ENCODE measurements at regions not wholly inside any gene's neighbourhood (a gene's known extent, or its start where the extent isn't known, plus 50 kb on each side); places are given as distances from the start of the nearest gene placed in this dataset.
"Not testable (repeated sequence)": the region's sequence is repeated elsewhere in the genome, so short reads cannot be mapped to it uniquely, and the experiment has no call there.

DNA sequence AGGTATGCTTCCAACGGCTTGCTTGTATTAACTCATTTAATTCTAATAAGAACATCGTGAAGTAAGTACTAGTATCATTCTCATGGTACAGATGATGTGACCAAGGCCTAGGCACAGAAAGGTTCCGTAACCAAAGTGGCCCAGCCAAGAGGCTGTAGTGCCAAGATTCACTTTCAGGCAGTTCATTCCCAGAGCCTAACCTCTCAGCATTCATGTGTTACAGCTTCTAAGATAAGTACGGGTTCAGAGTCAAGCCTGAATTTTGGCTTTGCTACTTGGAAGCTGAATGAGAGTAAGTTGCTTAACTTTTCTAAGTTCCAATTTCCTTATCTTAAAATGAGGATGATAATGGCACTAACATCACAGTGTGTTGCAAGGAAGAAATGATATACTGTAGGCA lies 379.9 kb downstream of the AEBP2 start:
- CTCF ChIA-PET = no interaction called here

GRCh38 chr12:19822476-19822875 lies 383.2 kb downstream of the AEBP2 start:
- no peaks in the 10 kb centered on the region for H3K27me3 ChIP-seq (ENCODE audit: control insufficient read depth, insufficient read depth, low read length)
- no peak overlapping the region for H3K27ac ChIP-seq (ENCODE audit: low read depth, low read length)

More for the DNA sequence above, 379.9 kb downstream of the AEBP2 start:
- Histone ChIP-seq H3K4me3 (ENCODE audit: low read depth, low read length) (no peak overlapping the region), H3K27me3 (ENCODE audit: control insufficient read depth, insufficient read depth, low read length) (no peaks in the 10 kb centered on the region), H3K9me3 (ENCODE audit: control insufficient read depth, insufficient read depth, low read length) (peaks cover 3% of the 10 kb centered on the region; the same call in 1 of the 2 replicates), H3K27ac (ENCODE audit: low read depth, low read length) (no peak overlapping the region)
- POLR2A ChIA-PET = no interaction called here
- TF ChIP-seq, protein P1, sequence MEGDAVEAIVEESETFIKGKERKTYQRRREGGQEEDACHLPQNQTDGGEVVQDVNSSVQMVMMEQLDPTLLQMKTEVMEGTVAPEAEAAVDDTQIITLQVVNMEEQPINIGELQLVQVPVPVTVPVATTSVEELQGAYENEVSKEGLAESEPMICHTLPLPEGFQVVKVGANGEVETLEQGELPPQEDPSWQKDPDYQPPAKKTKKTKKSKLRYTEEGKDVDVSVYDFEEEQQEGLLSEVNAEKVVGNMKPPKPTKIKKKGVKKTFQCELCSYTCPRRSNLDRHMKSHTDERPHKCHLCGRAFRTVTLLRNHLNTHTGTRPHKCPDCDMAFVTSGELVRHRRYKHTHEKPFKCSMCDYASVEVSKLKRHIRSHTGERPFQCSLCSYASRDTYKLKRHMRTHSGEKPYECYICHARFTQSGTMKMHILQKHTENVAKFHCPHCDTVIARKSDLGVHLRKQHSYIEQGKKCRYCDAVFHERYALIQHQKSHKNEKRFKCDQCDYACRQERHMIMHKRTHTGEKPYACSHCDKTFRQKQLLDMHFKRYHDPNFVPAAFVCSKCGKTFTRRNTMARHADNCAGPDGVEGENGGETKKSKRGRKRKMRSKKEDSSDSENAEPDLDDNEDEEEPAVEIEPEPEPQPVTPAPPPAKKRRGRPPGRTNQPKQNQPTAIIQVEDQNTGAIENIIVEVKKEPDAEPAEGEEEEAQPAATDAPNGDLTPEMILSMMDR (IDR thresholded peaks at IDR 0.05; ENCODE audit: low read depth, low read length) = no peak
- no peak for DNase-seq (ENCODE audit: low read depth, low spot score)

GRCh38 chr12:19823326-19823725 lies 384.0 kb downstream of the AEBP2 start:
- H3K27ac ChIP-seq (ENCODE audit: low read depth, low read length); H3K27me3 ChIP-seq (ENCODE audit: control insufficient read depth, insufficient read depth, low read length); H3K4me3 ChIP-seq (ENCODE audit: low read depth, low read length); DNase-seq (ENCODE audit: low read depth, low spot score); CTCF ChIA-PET: not testable (repeated sequence)
- POLR2A ChIA-PET = interaction anchor here (0.6 kb wide), 1 partner anchor 51 kb away, joined by 8 read pairs; no protein-coding TSS in a partner anchor
- peaks cover 14% of the 10 kb centered on the region for H3K9me3 ChIP-seq (ENCODE audit: control insufficient read depth, insufficient read depth, low read length)

More at GRCh38 chr12:19822476-19822875, 383.2 kb downstream of the AEBP2 start:
- ChIA-PET CTCF (no interaction called here), POLR2A (no interaction called here)
- no peak for DNase-seq (ENCODE audit: low read depth, low spot score)
- TF ChIP-seq, protein P1 (IDR thresholded peaks at IDR 0.05; ENCODE audit: low read depth, low read length) = no peak
- no peak overlapping the region for H3K4me3 ChIP-seq (ENCODE audit: low read depth, low read length)
- H3K9me3 ChIP-seq (ENCODE audit: control insufficient read depth, insufficient read depth, low read length) = peaks cover 5% of the 10 kb centered on the region

- no peak for DNase-seq (ENCODE audit: low read depth, low spot score)
- TF ChIP-seq, protein P1 (IDR thresholded peaks at IDR 0.05; ENCODE audit: low read depth, low read length) = no peak
- Histone ChIP-seq H3K4me3 (ENCODE audit: low read depth, low read length) (no peak overlapping the region), H3K9me3 (ENCODE audit: control insufficient read depth, insufficient read depth, low read length) (peaks cover 15% of the 10 kb centered on the region), H3K27ac (ENCODE audit: low read depth, low read length) (no peak overlapping the region), H3K27me3 (ENCODE audit: control insufficient read depth, insufficient read depth, low read length) (no peaks in the 10 kb centered on the region)
- CTCF ChIA-PET = no interaction called here
- POLR2A ChIA-PET = no interaction called here
These were observed 387.8 kb downstream of the AEBP2 start for GRCh38 chr12:19826980-19827550.

DNA sequence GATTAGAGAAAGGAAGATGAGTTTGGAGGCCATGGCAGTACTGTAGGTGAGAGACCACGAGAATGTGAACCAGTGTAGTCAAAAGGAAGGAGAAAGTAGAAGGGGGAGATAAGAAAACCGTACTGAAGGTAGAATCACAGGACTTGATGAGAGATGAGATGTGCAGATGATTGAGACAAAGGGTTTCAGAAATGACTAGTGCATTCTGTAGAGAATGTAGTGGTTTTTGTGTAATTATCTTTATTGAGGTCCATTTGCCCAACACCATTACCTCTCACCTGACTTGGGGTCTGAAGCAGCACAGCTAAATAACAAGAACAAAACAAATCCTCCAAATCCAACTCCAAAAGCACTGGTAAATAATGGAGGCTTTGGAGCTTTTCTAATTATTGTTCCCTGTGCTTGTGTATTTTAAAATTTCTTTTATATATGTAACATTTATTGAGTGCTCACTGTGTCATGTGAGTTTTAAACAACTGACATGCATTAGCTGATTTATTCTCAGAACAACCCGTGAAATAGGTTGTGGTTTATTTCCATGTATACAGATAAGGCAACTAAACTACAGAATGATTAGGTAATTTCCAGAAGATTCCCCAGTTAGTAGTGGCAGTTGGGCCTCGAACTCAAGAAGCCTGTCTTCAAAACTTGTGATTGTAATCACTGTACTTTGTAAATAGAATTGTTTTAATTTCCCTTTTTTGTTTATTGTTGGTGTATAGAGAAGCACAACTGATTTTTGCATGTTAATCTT lies 390.0 kb downstream of the AEBP2 start:
- H3K27ac ChIP-seq (ENCODE audit: low read depth, low read length) = no peak overlapping the region
- CTCF ChIA-PET = interaction anchor here (0.6 to 0.7 kb wide), 2 partner anchors 18 to 290 kb away, joined by 3 to 4 read pairs; no protein-coding TSS in a partner anchor
- H3K27me3 ChIP-seq (ENCODE audit: control insufficient read depth, insufficient read depth, low read length) = no peaks in the 10 kb centered on the region
- DNase-seq (ENCODE audit: low read depth, low spot score) = no peak
- POLR2A ChIA-PET = no interaction called here
- H3K4me3 ChIP-seq (ENCODE audit: low read depth, low read length) = no peak overlapping the region
- TF ChIP-seq, protein P1 (IDR thresholded peaks at IDR 0.05; ENCODE audit: low read depth, low read length) = no peak
- peaks cover 15% of the 10 kb centered on the region for H3K9me3 ChIP-seq (ENCODE audit: control insufficient read depth, insufficient read depth, low read length)
